ENCODE measurements at regions not wholly inside any gene's neighbourhood (a gene's known extent, or its start where the extent isn't known, plus 50 kb on each side); places are given as distances from the start of the nearest gene placed in this dataset.

DNA sequence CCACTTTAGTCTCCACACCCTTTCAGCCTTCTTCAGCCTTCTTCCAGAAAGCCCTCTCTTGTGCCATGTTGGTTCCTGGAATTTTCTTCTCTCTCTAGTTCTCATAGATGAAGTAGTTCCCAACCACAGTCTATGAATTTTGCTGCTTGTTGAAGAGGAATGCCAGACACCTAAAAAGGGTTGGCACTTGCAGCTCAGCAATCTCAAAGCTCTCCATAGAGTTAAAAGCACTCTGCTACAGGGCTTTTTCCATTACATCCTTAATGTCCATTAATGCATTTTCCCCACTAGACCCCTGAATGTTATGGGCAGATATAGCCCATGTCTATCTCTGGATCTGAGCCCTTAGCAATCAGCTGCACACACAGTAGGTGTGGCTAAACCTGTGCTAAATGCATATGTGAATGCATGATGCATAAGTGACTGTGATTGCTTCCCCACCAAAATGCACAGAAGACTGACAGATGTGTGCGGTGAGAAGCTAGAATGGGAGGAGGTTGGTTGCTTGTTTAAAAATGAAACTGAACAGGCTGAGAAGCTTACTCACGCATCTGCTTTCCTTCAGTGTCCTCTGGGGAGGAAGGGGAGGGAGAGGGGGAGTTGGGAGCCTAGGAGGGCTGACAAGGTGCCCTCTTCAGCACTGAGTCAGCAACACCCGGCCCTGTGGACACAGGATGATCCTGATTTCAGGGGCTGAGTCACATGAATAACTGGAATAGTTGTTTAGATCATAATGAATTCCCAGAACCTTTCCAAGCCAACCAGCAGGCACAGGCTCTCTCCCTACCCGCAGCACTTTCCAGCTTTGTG is 146.1 kb upstream of the FGGY start:
- no peak for TF ChIP-seq CTCF (IDR thresholded peaks at IDR 0.05 in 8 of 11, conservative IDR thresholded peaks at IDR 0.05 in 3 of 11)
- TF ChIP-seq POLR2AphosphoS5 (IDR thresholded peaks at IDR 0.05): peak in 2 of 3 donors; percentile 25 to 29

Measured in spleen (tissue), 7 donors.